ENCODE measurements at regions not wholly inside any gene's neighbourhood (a gene's known extent, or its start where the extent isn't known, plus 50 kb on each side); places are given as distances from the start of the nearest gene placed in this dataset.

- no peak for DNase-seq
- Mint-ChIP-seq H3K36me3 (ENCODE audit: low read depth) (no peaks in the 10 kb centered on the region), H3K9me3 (peaks cover 12% of the 10 kb centered on the region), H3K4me3 (no peak overlapping the region), H3K27me3 (no peaks in the 10 kb centered on the region), H3K27ac (no peak overlapping the region), H3K4me1 (ENCODE audit: low read depth) (peaks cover 10% of the 10 kb centered on the region)
Observed at GRCh38 chr9:96131825-96132224, 170.2 kb downstream of the HSD17B3 start.

GRCh38 chr9:96130970-96131369 is 171.0 kb downstream of the HSD17B3 start:
- peaks cover 12% of the 10 kb centered on the region for H3K9me3 Mint-ChIP-seq
- H3K4me3 Mint-ChIP-seq: no peak overlapping the region
- DNase-seq: no peak
- H3K4me1 Mint-ChIP-seq (ENCODE audit: low read depth): peaks cover 10% of the 10 kb centered on the region
- H3K27me3 Mint-ChIP-seq: no peaks in the 10 kb centered on the region
- H3K27ac Mint-ChIP-seq: no peak overlapping the region
- no peaks in the 10 kb centered on the region for H3K36me3 Mint-ChIP-seq (ENCODE audit: low read depth)

GRCh38 chr9:96129747-96130146 is 172.2 kb downstream of the HSD17B3 start:
- no peak for DNase-seq
- Mint-ChIP-seq H3K9me3 (peaks cover 12% of the 10 kb centered on the region), H3K36me3 (ENCODE audit: low read depth) (no peaks in the 10 kb centered on the region), H3K27me3 (no peaks in the 10 kb centered on the region), H3K27ac (no peak overlapping the region), H3K4me3 (no peak overlapping the region), H3K4me1 (ENCODE audit: low read depth) (peaks cover under 1% of the 10 kb centered on the region)

GRCh38 chr9:96128880-96129279 is 173.1 kb downstream of the HSD17B3 start:
- Mint-ChIP-seq H3K27ac (no peak overlapping the region), H3K27me3 (no peaks in the 10 kb centered on the region)
- DNase-seq: no peak

GRCh38 chr9:96126321-96126881 is 175.6 kb downstream of the HSD17B3 start:
- no peak overlapping the region for H3K27ac Mint-ChIP-seq
- DNase-seq: no peak

More at GRCh38 chr9:96128880-96129279, 173.1 kb downstream of the HSD17B3 start:
- Mint-ChIP-seq H3K9me3 (peaks cover 11% of the 10 kb centered on the region), H3K36me3 (ENCODE audit: low read depth) (no peaks in the 10 kb centered on the region), H3K4me1 (ENCODE audit: low read depth) (no peaks in the 10 kb centered on the region), H3K4me3 (no peak overlapping the region)

GRCh38 chr9:96125624-96126023 is 176.4 kb downstream of the HSD17B3 start:
- Mint-ChIP-seq H3K36me3 (ENCODE audit: low read depth) (no peaks in the 10 kb centered on the region), H3K27ac (no peak overlapping the region), H3K4me1 (ENCODE audit: low read depth) (peaks cover 10% of the 10 kb centered on the region), H3K27me3 (peaks cover 4% of the 10 kb centered on the region), H3K9me3 (no peaks in the 10 kb centered on the region), H3K4me3 (no peak overlapping the region)
- DNase-seq: no peak

More at GRCh38 chr9:96126321-96126881, 175.6 kb downstream of the HSD17B3 start:
- Mint-ChIP-seq H3K4me1 (ENCODE audit: low read depth) (peaks cover 4% of the 10 kb centered on the region), H3K4me3 (no peak overlapping the region), H3K36me3 (ENCODE audit: low read depth) (no peaks in the 10 kb centered on the region), H3K9me3 (no peaks in the 10 kb centered on the region), H3K27me3 (peaks cover 4% of the 10 kb centered on the region)

- Mint-ChIP-seq H3K27ac (no peak overlapping the region), H3K4me3 (no peak overlapping the region), H3K9me3 (no peaks in the 10 kb centered on the region), H3K27me3 (peaks cover 12% of the 10 kb centered on the region), H3K4me1 (ENCODE audit: low read depth) (peaks cover 14% of the 10 kb centered on the region), H3K36me3 (ENCODE audit: low read depth) (no peaks in the 10 kb centered on the region)
- DNase-seq: no peak
Observed at GRCh38 chr9:96122751-96123150, 179.2 kb downstream of the HSD17B3 start.

- DNase-seq: no peak
- no peak overlapping the region for H3K27ac Mint-ChIP-seq
- no peaks in the 10 kb centered on the region for H3K9me3 Mint-ChIP-seq
- peaks cover 17% of the 10 kb centered on the region for H3K27me3 Mint-ChIP-seq
- no peak overlapping the region for H3K4me3 Mint-ChIP-seq
- no peaks in the 10 kb centered on the region for H3K36me3 Mint-ChIP-seq (ENCODE audit: low read depth)
- H3K4me1 Mint-ChIP-seq (ENCODE audit: low read depth): peaks cover 18% of the 10 kb centered on the region
Observed at GRCh38 chr9:96122282-96122681, 179.7 kb downstream of the HSD17B3 start.

- Mint-ChIP-seq H3K27ac (no peak overlapping the region), H3K9me3 (no peaks in the 10 kb centered on the region), H3K4me3 (no peak overlapping the region), H3K4me1 (ENCODE audit: low read depth) (peaks cover 19% of the 10 kb centered on the region), H3K36me3 (ENCODE audit: low read depth) (no peaks in the 10 kb centered on the region), H3K27me3 (peaks cover 25% of the 10 kb centered on the region)
- no peak for DNase-seq
Observed at GRCh38 chr9:96121136-96121535, 180.8 kb downstream of the HSD17B3 start.

- Mint-ChIP-seq H3K4me3 (no peak overlapping the region), H3K27ac (no peak overlapping the region), H3K9me3 (no peaks in the 10 kb centered on the region), H3K36me3 (ENCODE audit: low read depth) (no peaks in the 10 kb centered on the region), H3K27me3 (peaks cover 36% of the 10 kb centered on the region), H3K4me1 (ENCODE audit: low read depth) (peaks cover 19% of the 10 kb centered on the region)
- DNase-seq: no peak
Observed at GRCh38 chr9:96117398-96118080, 184.4 kb downstream of the HSD17B3 start.

- no peaks in the 10 kb centered on the region for H3K36me3 Mint-ChIP-seq (ENCODE audit: low read depth)
- H3K27me3 Mint-ChIP-seq: peaks cover 39% of the 10 kb centered on the region
- no peak overlapping the region for H3K4me3 Mint-ChIP-seq
- peaks cover 16% of the 10 kb centered on the region for H3K4me1 Mint-ChIP-seq (ENCODE audit: low read depth)
- no peak for DNase-seq
- no peaks in the 10 kb centered on the region for H3K9me3 Mint-ChIP-seq
- no peak overlapping the region for H3K27ac Mint-ChIP-seq
Observed at GRCh38 chr9:96116275-96117064, 185.5 kb downstream of the HSD17B3 start.

GRCh38 chr9:96115836-96116235 is 186.1 kb downstream of the HSD17B3 start:
- peaks cover 42% of the 10 kb centered on the region for H3K27me3 Mint-ChIP-seq
- no peaks in the 10 kb centered on the region for H3K36me3 Mint-ChIP-seq (ENCODE audit: low read depth)
- H3K9me3 Mint-ChIP-seq: no peaks in the 10 kb centered on the region
- no peak overlapping the region for H3K27ac Mint-ChIP-seq
- H3K4me1 Mint-ChIP-seq (ENCODE audit: low read depth): peaks cover 11% of the 10 kb centered on the region
- H3K4me3 Mint-ChIP-seq: no peak overlapping the region
- no peak for DNase-seq

GRCh38 chr9:96113032-96113431 is 188.9 kb downstream of the HSD17B3 start:
- H3K4me3 Mint-ChIP-seq: no peak overlapping the region
- H3K27ac Mint-ChIP-seq: no peak overlapping the region

GRCh38 chr9:96109680-96110351 is 192.2 kb downstream of the HSD17B3 start:
- H3K4me3 Mint-ChIP-seq: no peak overlapping the region
- H3K27me3 Mint-ChIP-seq: peaks cover 19% of the 10 kb centered on the region
- peaks cover 3% of the 10 kb centered on the region for H3K36me3 Mint-ChIP-seq (ENCODE audit: low read depth)
- no peak overlapping the region for H3K27ac Mint-ChIP-seq
- peaks cover 13% of the 10 kb centered on the region for H3K9me3 Mint-ChIP-seq
- no peak for DNase-seq
- H3K4me1 Mint-ChIP-seq (ENCODE audit: low read depth): peaks cover 5% of the 10 kb centered on the region

More at GRCh38 chr9:96113032-96113431, 188.9 kb downstream of the HSD17B3 start:
- Mint-ChIP-seq H3K9me3 (no peaks in the 10 kb centered on the region), H3K27me3 (peaks cover 45% of the 10 kb centered on the region), H3K36me3 (ENCODE audit: low read depth) (no peaks in the 10 kb centered on the region), H3K4me1 (ENCODE audit: low read depth) (peaks cover 10% of the 10 kb centered on the region)
- DNase-seq: no peak
